Tibial nerve (tissue), 4 donors: ENCODE measurements at regions not wholly inside any gene's neighbourhood (a gene's known extent, or its start where the extent isn't known, plus 50 kb on each side); places are given as distances from the start of the nearest gene placed in this dataset.
"Not testable (repeated sequence)": the region's sequence is repeated elsewhere in the genome, so short reads cannot be mapped to it uniquely, and the experiment has no call there.

Experiments used
- DNase-seq, 2 donors: peaks; one replicate each; pipeline ENCODE4 v3.0.0-alpha.2; 2019; ENCODE audit warnings: low spot score in 2 of 2
- H3K27ac ChIP-seq, 4 donors: fragments of 200-600 bp; sonication (generic) in 3 of 4; one replicate each; pipeline ENCODE4 v1.5.1; 2017 to 2019; ENCODE audit warnings: mild to moderate bottlenecking in 1 of 4
- H3K27me3 ChIP-seq, 2 donors: fragments of 200-600 bp; sonication (generic) in 1 of 2; one replicate each; pipeline versions ENCODE4 v1.5.1 to v1.6.0; 2017 to 2019
- H3K36me3 ChIP-seq, 3 donors: fragments of 200-600 bp; sonication (generic); one replicate each; pipeline ENCODE4 v1.5.1; 2018 to 2019
- H3K4me1 ChIP-seq, 4 donors: fragments of 200-600 bp; sonication (generic) in 3 of 4; one replicate each; pipeline ENCODE4 v1.5.1; 2017 to 2019
- H3K4me3 ChIP-seq, 4 donors: fragments of 200-600 bp; sonication (generic) in 3 of 4; one replicate each; pipeline ENCODE4 v1.5.1; 2017 to 2019; ENCODE audit warnings: mild to moderate bottlenecking in 1 of 4, moderate library complexity in 1 of 4
- H3K9me3 ChIP-seq, 4 donors: fragments of 200-600 bp; sonication (generic) in 3 of 4; one replicate each; pipeline ENCODE4 v1.5.1; 2017 to 2019
- CTCF ChIP-seq, 5 experiments: fragments of 200-600 bp in 3 of 5; fragments of 450-650 bp in 2 of 5; sonication (generic) in 3 of 5; IDR thresholded peaks; one replicate each; pipeline ENCODE4 v1.5.1; 2016 to 2019; ENCODE audit warnings: antibody characterized with exemption in 5 of 5, mild to moderate bottlenecking in 3 of 5, moderate library complexity in 2 of 5
- EP300 ChIP-seq, 2 donors: sonication (generic); formaldehyde crosslinking; IDR thresholded peaks; one replicate each; pipeline ENCODE4 v1.6.1; 2017; ENCODE audit warnings: antibody characterized with exemption in 2 of 2, mild to moderate bottlenecking in 1 of 2
- POLR2A ChIP-seq, 2 donors: fragments of 450-650 bp; IDR thresholded peaks; one replicate each; pipeline ENCODE4 v1.6.1; 2017; ENCODE audit warnings: antibody characterized with exemption in 2 of 2, mild to moderate bottlenecking in 2 of 2, moderate library complexity in 2 of 2
- WGBS, 2 donors: methylation state at CpG; one replicate each; pipeline ENCODE4 v1.1.5; 2018; 5-methylcytosine and 5-hydroxymethylcytosine counted together

- no peak for DNase-seq
- TF ChIP-seq POLR2A (IDR thresholded peaks at IDR 0.05) (no peak), EP300 (IDR thresholded peaks at IDR 0.05) (no peak), CTCF (IDR thresholded peaks at IDR 0.05) (no peak)
- no peaks in the 10 kb centered on the region for H3K27me3 ChIP-seq
- H3K4me3 ChIP-seq: no peak overlapping the region
- 90 to 97% methylated on average over 4 of the region's 4 CpGs for WGBS, 2 donors
- peaks cover 0 to 7% (median 0%) of the 10 kb centered on the region in 4 donors for H3K9me3 ChIP-seq
- no peaks in the 10 kb centered on the region for H3K36me3 ChIP-seq
- no peaks in the 10 kb centered on the region for H3K4me1 ChIP-seq
- no peak overlapping the region for H3K27ac ChIP-seq
Observed at GRCh38 chr6:67881706-67882065, 753.4 kb upstream of the ADGRB3 start.

- 83 to 88% methylated on average over 16 of the region's 16 CpGs for WGBS, 2 donors
- Histone ChIP-seq H3K9me3 (peaks cover 0 to 7% (median 0%) of the 10 kb centered on the region in 4 donors), H3K27me3 (no peaks in the 10 kb centered on the region), H3K36me3 (no peaks in the 10 kb centered on the region), H3K27ac (no peak overlapping the region), H3K4me1 (no peaks in the 10 kb centered on the region), H3K4me3 (no peak overlapping the region)
- TF ChIP-seq POLR2A (IDR thresholded peaks at IDR 0.05) (no peak), EP300 (IDR thresholded peaks at IDR 0.05) (no peak), CTCF (IDR thresholded peaks at IDR 0.05) (no peak)
- DNase-seq: no peak
Observed at GRCh38 chr6:67880939-67881705, 754.0 kb upstream of the ADGRB3 start.

DNA sequence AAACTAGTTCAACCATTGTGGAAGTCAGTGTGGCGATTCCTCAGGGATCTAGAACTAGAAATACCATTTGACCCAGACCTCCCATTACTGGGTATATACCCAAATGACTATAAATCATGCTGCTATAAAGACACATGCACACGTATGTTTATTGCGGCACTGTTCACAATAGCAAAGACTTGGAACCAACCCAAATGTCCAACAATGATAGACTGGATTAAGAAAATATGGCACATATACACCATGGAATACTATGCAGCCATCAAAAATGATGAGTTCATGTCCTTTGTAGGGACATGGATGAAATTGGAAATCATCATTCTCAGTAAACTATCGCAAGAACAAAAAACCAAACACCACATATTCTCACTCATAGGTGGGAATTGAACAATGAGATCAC lies 754.7 kb upstream of the ADGRB3 start:
- H3K27me3 ChIP-seq, DNase-seq, H3K4me1 ChIP-seq, H3K4me3 ChIP-seq, H3K36me3 ChIP-seq, H3K27ac ChIP-seq, H3K9me3 ChIP-seq: not testable (repeated sequence)
- 80 to 81% methylated on average over 1 to 2 of the region's 4 CpGs for WGBS, 2 donors

DNA sequence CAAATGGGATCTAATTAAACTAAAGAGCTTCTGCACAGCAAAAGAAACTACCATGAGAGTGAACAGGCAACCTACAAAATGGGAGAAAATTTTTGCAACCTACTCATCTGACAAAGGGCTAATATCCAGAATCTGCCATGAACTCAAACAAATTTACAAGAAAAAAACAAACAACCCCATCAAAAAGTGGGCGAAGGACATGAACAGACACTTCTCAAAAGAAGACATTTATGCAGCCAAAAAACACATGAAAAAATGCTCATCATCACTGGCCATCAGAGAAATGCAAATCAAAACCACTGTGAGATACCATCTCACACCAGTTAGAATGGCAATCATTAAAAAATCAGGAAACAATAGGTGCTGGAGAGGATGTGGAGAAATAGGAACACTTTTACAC lies 755.2 kb upstream of the ADGRB3 start:
- not testable (repeated sequence) for H3K27ac ChIP-seq, DNase-seq, H3K4me1 ChIP-seq, H3K9me3 ChIP-seq, H3K4me3 ChIP-seq, H3K27me3 ChIP-seq, H3K36me3 ChIP-seq
- 93% methylated on average over 1 of the region's 1 CpG; no CpG with 5 or more reads in 1 of the 2 donors for WGBS, 2 donors

DNA sequence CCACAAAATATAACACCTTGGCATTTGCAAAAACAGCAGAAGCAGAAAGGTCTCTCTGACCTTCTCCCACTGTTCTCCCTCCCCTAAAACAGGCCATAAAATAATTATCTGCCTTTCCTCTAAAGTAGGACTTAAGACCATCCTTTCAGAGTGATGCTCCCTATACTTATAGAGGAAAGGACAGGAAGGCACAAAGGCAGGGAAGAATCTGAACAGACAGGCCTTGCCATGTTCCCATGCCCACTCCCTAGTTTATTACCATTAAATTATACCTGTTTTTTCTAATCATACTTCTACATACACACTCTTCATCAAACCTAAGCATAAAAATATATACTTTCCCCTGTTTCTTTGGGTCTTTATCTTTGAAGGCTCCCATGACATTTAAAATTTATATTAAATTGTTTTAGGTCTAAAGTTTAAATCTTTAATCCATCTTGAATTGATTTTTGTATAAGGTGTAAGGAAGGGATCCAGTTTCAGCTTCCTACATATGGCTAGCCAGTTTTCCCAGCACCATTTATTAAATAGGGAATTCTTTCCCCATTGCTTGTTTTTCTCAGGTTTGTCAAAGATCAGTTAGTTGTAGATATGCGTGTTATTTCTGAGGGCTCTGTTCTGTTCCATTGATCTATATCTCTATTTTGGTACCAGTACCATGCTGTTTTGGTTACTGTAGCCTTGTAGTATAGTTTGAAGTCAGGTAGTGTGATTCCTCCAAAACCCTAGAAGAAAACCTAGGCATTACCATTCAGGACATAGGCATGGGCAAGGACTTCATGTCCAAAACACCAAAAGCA lies 755.8 kb upstream of the ADGRB3 start:
- not testable (repeated sequence) for H3K27ac ChIP-seq, H3K4me3 ChIP-seq, H3K4me1 ChIP-seq, H3K27me3 ChIP-seq, H3K36me3 ChIP-seq, H3K9me3 ChIP-seq, DNase-seq
- 96 to 97% methylated on average over 1 of the region's 1 CpG for WGBS, 2 donors

DNA sequence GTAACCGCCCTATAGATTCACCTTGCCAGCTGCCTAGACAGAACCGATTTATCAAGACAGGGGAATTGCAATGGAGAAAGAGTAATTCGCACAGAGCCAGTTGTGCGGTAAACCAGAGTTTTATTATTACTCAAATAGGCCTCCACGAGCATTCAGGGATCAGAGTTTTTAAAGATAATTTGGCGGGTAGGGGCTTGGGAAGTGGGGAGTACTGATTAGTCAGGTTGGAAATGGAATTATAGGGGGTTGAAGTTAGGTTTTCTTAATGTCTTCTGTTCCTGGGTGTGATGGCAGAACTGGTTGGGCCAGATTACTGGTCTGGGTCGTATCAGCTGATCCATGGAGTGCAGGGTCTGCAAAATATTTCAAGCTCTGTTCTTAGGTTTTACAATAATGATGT lies 756.9 kb upstream of the ADGRB3 start:
- DNase-seq, H3K9me3 ChIP-seq, H3K36me3 ChIP-seq, H3K27ac ChIP-seq, H3K4me1 ChIP-seq, H3K27me3 ChIP-seq, H3K4me3 ChIP-seq: not testable (repeated sequence)
- 93 to 95% methylated on average over 7 of the region's 7 CpGs for WGBS, 2 donors

GRCh38 chr6:67877288-67877687 lies 757.8 kb upstream of the ADGRB3 start:
- no peaks in the 10 kb centered on the region for H3K36me3 ChIP-seq
- WGBS, 2 donors: 87 to 91% methylated on average over 2 of the region's 2 CpGs
- no peak for DNase-seq
- H3K27ac ChIP-seq: no peak overlapping the region
- peaks cover 0 to 7% (median 0%) of the 10 kb centered on the region in 4 donors for H3K9me3 ChIP-seq
- H3K4me1 ChIP-seq: no peaks in the 10 kb centered on the region
- no peaks in the 10 kb centered on the region for H3K27me3 ChIP-seq
- H3K4me3 ChIP-seq: no peak overlapping the region
- TF ChIP-seq EP300 (IDR thresholded peaks at IDR 0.05) (no peak), POLR2A (IDR thresholded peaks at IDR 0.05) (no peak), CTCF (IDR thresholded peaks at IDR 0.05) (no peak)
